ENCODE measurements at regions not wholly inside any gene's neighbourhood (a gene's known extent, or its start where the extent isn't known, plus 50 kb on each side); places are given as distances from the start of the nearest gene placed in this dataset.

GRCh38 chr3:117192888-117193287, 483.3 kb downstream of the TUSC7 start:
- ATAC-seq = no peak
- TF ChIP-seq ZC3H10 (CRISPR knock-in tag; IDR thresholded peaks at IDR 0.05) (no peak), GLIS3 (CRISPR knock-in tag; IDR thresholded peaks at IDR 0.05) (no peak), ZFP3 (CRISPR knock-in tag; IDR thresholded peaks at IDR 0.05) (no peak), ZFP30 (CRISPR knock-in tag; IDR thresholded peaks at IDR 0.05) (no peak), RARB (CRISPR knock-in tag; IDR thresholded peaks at IDR 0.05) (no peak), PPARA (CRISPR knock-in tag; IDR thresholded peaks at IDR 0.05; ENCODE audit: borderline replicate concordance) (no peak)

- TF ChIP-seq CREB5 (CRISPR knock-in tag; IDR thresholded peaks at IDR 0.05; ENCODE audit: low read depth) = no peak
- peak; percentile 68; the same call in 2 of the 3 replicates for ATAC-seq
Observed at GRCh38 chr3:117193390-117193789, 483.8 kb downstream of the TUSC7 start.

- TF ChIP-seq SNAI2 (CRISPR knock-in tag; IDR thresholded peaks at IDR 0.05) (no peak), ZNF8 (CRISPR knock-in tag; IDR thresholded peaks at IDR 0.05) (no peak), PATZ1 (CRISPR knock-in tag; IDR thresholded peaks at IDR 0.05; ENCODE audit: borderline replicate concordance) (no peak)
- no peak for ATAC-seq
Observed at GRCh38 chr3:117195034-117195433, 485.5 kb downstream of the TUSC7 start.

- ATAC-seq = no peak
- TF ChIP-seq ZNF70 (CRISPR knock-in tag; IDR thresholded peaks at IDR 0.05) (no peak), GLIS3 (CRISPR knock-in tag; IDR thresholded peaks at IDR 0.05) (no peak), TCF4 (CRISPR knock-in tag; IDR thresholded peaks at IDR 0.05; ENCODE audit: borderline replicate concordance) (no peak), CSDC2 (CRISPR knock-in tag; IDR thresholded peaks at IDR 0.05) (no peak), ISL1 (CRISPR knock-in tag; IDR thresholded peaks at IDR 0.05) (no peak), PPARA (CRISPR knock-in tag; IDR thresholded peaks at IDR 0.05; ENCODE audit: borderline replicate concordance) (no peak), ZNF8 (CRISPR knock-in tag; IDR thresholded peaks at IDR 0.05) (no peak), ZC3H10 (CRISPR knock-in tag; IDR thresholded peaks at IDR 0.05) (no peak), CSRNP3 (CRISPR knock-in tag; IDR thresholded peaks at IDR 0.05) (no peak), TOX (CRISPR knock-in tag; IDR thresholded peaks at IDR 0.05; ENCODE audit: borderline replicate concordance) (no peak), ARNTL (CRISPR knock-in tag; IDR thresholded peaks at IDR 0.05; ENCODE audit: borderline replicate concordance, low read depth) (no peak), BACH2 (CRISPR knock-in tag; IDR thresholded peaks at IDR 0.05; ENCODE audit: borderline replicate concordance) (no peak), PATZ1 (CRISPR knock-in tag; IDR thresholded peaks at IDR 0.05; ENCODE audit: borderline replicate concordance) (no peak), RARB (CRISPR knock-in tag; IDR thresholded peaks at IDR 0.05) (no peak), POU6F1 (CRISPR knock-in tag; IDR thresholded peaks at IDR 0.05; ENCODE audit: borderline replicate concordance, low read depth) (no peak), OSR1 (CRISPR knock-in tag; IDR thresholded peaks at IDR 0.05) (no peak), ZFP30 (CRISPR knock-in tag; IDR thresholded peaks at IDR 0.05) (no peak), ZFP3 (CRISPR knock-in tag; IDR thresholded peaks at IDR 0.05) (no peak), ZNF565 (CRISPR knock-in tag; conservative IDR thresholded peaks at IDR 0.05; ENCODE audit: low read depth) (no peak), ESRRG (CRISPR knock-in tag; IDR thresholded peaks at IDR 0.05) (no peak)
Observed at GRCh38 chr3:117200962-117201361, 491.4 kb downstream of the TUSC7 start.

Measured in SK-N-SH treated with all-trans-retinoic acid at 6 μM for 48 hours (cell line).